NCI-H146 treated with DMSO at 0.1 percent for 48 hours (cell line): ENCODE measurements at regions not wholly inside any gene's neighbourhood (a gene's known extent, or its start where the extent isn't known, plus 50 kb on each side); places are given as distances from the start of the nearest gene placed in this dataset.

Source experiments
- DNase-seq: peaks from one replicate; lab custom pipeline; 2025; ENCODE audit not compliant: unreplicated experiment; lab: John Stamatoyannopoulos, UW

- no peak for DNase-seq
Measured at GRCh38 chr6:9957215-9957759, 457.6 kb downstream of the TFAP2A start.

DNA sequence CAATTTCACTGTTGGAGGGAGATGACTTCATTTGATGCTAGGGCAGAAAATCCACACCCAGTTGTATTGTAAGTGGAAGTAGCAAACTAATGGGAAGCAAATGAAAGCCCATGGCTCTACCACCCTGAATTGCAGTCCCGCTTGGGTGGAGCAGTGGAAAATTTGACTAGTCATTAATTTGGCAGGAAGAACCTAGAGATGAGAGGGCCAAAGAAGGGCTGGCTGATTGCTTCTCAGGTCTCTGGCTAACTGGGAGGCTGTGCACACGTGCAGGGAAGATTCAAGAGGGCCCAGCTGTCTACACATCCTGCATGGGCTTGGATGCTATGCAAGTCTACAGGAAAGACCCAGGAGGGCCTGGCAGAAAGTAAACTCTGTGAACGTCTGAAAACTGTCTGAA, 466.2 kb downstream of the TFAP2A start:
- DNase-seq: no peak

GRCh38 chr6:9943986-9944385, 470.9 kb downstream of the TFAP2A start:
- no peak for DNase-seq

DNA sequence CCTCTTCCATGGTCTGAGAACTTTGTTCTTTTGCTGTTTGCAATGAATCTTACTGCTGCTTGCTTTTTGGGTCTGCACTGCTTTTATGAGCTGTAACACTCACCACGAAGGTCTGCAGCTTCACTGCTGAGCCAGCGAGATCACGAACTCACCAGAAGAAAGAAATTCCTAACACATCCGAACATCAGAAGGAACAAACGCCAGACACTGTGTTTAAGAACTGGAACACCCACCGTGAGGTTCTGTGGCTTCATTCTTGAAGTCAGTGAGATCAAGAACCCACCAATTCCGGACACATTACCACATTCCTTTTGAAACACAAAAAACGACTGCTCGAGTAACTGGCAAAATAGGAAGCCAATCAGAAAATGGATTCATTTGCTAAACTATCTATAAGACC, 471.8 kb downstream of the TFAP2A start:
- no peak for DNase-seq

DNA sequence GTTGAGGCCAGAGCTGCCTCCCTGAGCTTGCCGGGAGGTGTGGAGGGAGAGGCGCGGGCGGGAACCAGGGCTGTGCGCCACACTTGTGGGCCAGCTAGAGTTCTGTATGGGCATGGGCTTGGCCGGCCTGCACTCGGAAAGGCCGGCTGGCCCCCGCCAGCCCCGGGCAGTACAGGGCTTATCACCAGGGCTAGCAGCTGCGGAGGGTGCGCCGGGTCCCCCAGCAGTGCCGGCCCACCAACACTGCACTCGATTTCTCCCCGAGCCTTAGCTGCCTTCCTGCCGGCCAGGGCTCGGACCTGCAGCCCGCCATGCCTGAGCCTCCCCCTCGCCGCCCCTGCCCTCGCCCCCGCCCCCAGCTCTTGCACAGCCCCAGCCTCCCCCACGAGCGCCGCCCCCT, 472.7 kb downstream of the TFAP2A start:
- DNase-seq: no peak

GRCh38 chr6:9938801-9939200, 476.1 kb downstream of the TFAP2A start:
- DNase-seq: no peak

DNA sequence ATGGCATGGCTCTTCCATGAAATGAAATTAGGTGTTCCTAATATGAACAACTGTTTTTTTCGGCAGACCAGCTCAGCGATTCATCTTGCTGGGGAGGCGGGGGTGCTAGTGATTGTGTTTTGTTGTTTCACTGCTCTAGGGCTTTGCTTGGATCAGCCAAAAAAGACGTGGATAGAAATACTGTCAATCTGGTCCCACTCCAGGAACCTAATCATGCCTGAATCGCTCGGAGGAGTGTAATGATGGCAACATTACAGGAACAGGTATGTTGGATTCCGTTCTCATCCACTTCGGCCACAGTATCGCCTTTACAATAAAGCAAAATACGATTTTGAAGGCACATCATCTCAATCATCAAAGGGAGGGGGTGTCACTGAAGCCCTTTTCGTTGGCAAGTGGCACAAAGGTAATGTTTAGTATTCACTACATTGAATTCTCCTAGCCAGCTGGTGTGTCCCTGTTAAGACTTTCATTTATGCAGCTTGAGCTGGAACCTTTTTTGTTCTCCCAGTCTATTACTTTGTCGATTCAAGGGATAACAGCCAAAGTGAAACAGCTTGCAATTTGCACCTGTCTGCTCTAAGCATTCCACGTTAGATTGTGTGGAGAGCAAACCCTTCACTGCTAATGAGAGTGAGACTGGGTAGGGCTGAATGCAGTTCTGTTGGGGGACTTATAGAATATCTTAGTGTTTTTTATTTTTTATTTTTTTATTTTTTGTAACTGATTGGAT, 477.7 kb downstream of the TFAP2A start:
- no peak for DNase-seq

GRCh38 chr6:9936551-9936950, 478.3 kb downstream of the TFAP2A start:
- no peak for DNase-seq

DNA sequence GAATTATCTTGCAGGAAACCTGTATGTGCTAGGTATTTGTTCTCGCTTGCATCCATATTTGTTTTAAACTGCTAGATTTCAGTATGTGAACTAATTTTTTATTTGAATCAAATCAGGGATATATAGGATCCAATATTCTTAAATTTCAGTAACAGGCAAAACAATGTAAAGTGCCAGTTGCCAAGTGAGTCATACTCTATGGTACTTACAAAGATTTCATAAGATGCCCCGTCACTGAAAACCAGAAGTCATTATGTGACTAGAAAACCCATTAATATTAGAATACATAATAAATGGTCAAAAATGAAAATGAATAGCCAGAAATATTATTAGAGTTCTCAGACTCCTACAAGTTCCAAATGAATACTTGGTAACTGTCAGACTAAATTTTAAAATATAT, 481.2 kb downstream of the TFAP2A start:
- no peak for DNase-seq

GRCh38 chr6:9927275-9927674, 487.6 kb downstream of the TFAP2A start:
- no peak for DNase-seq

GRCh38 chr6:9924971-9925370, 489.9 kb downstream of the TFAP2A start:
- no peak for DNase-seq

DNA sequence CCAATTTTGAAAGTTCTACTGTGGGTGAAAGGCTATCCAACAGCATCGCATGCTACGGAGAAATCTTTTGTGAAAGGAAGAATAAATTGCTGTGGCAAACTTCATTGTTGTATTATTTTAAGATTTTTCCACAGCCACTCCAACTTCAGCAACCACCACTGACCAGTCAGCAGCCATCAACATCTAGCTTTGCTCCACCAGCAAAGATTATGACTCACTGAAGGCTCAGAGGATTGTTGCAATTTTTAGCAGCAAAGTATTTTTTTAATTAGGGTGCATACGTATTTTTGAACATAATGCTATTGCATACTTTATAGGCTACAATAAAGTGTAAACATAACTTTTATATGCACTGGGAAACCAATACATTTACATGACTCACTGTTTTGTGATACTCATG, 493.5 kb downstream of the TFAP2A start:
- no peak for DNase-seq

- no peak for DNase-seq
Measured at GRCh38 chr6:9914951-9915350, 499.9 kb downstream of the TFAP2A start.

GRCh38 chr6:9901376-9901775, 513.5 kb downstream of the TFAP2A start:
- DNase-seq: no peak

DNA sequence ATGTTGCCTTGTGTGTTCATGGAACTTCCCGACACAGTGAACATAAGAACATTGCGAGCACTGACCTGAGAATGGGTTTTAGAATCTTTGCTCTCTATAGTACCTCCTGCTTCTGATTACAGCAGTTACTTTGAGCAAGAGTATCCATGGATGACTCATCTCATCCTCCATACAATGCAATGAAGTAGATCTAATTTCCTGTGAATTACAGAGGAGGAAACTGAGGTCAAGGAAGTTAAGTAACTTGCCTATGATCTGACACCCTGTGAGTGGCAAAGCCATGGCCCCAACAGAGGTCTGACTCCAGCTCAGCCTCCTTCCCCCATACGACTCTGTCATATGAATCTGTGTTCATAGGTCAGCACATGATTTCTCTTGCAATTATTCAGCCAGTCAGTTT, 518.1 kb downstream of the TFAP2A start:
- DNase-seq: no peak

DNA sequence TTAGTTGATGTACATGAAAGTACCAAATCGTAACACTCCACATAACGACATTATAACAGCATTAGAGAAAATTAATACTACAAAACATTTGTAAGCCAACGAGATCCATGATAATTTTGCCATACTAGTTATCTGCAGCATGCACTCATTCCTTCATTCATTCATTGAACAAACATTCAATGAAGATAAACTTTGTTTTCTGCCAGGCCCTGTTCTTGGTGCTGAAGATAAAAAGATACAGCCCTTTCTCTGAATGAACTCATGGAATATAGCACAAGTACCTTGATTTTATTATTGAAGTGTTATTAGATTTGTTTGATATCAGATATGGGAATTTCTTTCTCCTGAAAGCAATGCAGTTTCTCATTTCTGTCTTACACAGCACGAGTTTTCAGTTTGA, 524.0 kb downstream of the TFAP2A start:
- DNase-seq: no peak

DNA sequence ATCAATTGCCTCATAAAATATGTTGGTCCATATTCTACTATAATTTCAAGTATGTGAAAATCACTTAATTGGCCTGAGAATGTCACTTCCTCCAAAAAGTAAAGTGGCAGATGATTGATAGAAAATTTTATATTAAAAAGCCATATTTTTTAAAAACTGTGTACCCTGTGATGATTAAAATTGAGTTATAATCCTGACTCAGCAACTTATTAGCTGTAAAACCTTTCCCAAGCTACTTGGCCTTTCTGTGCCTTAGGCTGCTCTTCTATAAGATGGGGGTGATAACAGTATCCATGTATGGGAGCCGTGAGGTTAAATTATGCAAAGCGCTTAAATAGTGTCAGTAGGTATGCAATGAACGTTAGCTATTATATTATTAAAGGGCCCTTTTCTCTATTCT, 524.4 kb downstream of the TFAP2A start:
- DNase-seq: no peak

- no peak for DNase-seq
Measured at GRCh38 chr6:9878535-9878934, 536.3 kb downstream of the TFAP2A start.

DNA sequence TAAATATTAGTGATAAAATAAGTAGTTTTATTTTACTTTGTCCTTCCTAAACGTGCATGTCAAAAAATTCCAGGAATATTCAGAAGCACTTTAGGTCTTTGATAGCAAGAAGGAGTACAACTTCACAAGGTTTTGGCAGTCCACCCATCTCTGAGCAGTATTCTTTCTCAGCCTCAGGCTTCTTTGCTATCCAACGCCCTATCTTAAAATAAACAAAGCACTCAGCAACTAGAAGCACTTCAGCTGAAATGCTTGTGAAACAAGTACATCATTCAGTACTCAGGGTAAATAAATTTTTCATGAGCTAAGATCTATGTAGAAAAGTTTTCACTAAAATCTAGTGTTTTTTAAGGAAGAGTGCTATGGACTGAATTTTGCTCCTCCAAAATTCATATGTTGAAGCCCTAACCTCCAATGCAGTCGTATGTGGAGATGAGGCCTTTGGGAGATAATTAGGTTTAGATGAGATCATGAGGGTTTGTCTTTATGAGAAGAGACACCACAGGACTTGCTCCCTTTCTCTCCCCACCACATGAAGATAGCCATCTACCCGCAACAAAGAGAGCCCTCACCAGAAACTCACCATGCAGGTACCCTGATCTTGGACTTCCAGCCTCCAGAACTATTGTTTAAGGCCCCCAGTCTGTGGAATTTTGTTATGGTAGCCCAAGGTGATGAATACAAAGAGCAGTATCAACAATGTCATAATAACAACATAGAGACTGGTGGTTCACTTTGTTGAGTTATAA, 539.1 kb downstream of the TFAP2A start:
- no peak for DNase-seq

GRCh38 chr6:9862603-9863167, 552.2 kb downstream of the TFAP2A start:
- no peak for DNase-seq

- DNase-seq: no peak
Measured at GRCh38 chr6:9851541-9852380, 563.1 kb downstream of the TFAP2A start.
